Tibial nerve (tissue), 4 donors: ENCODE measurements at regions not wholly inside any gene's neighbourhood (a gene's known extent, or its start where the extent isn't known, plus 50 kb on each side); places are given as distances from the start of the nearest gene placed in this dataset.

Experiments
- CTCF ChIP-seq, 5 experiments: fragments of 200-600 bp in 3 of 5; fragments of 450-650 bp in 2 of 5; sonication (generic) in 3 of 5; IDR thresholded peaks; one replicate each; pipeline ENCODE4 v1.5.1; 2016 to 2019; ENCODE audit warnings: antibody characterized with exemption in 5 of 5, mild to moderate bottlenecking in 3 of 5, moderate library complexity in 2 of 5
- EP300 ChIP-seq, 2 donors: sonication (generic); formaldehyde crosslinking; IDR thresholded peaks; one replicate each; pipeline ENCODE4 v1.6.1; 2017; ENCODE audit warnings: antibody characterized with exemption in 2 of 2, mild to moderate bottlenecking in 1 of 2
- POLR2A ChIP-seq, 2 donors: fragments of 450-650 bp; IDR thresholded peaks; one replicate each; pipeline ENCODE4 v1.6.1; 2017; ENCODE audit warnings: antibody characterized with exemption in 2 of 2, mild to moderate bottlenecking in 2 of 2, moderate library complexity in 2 of 2

DNA sequence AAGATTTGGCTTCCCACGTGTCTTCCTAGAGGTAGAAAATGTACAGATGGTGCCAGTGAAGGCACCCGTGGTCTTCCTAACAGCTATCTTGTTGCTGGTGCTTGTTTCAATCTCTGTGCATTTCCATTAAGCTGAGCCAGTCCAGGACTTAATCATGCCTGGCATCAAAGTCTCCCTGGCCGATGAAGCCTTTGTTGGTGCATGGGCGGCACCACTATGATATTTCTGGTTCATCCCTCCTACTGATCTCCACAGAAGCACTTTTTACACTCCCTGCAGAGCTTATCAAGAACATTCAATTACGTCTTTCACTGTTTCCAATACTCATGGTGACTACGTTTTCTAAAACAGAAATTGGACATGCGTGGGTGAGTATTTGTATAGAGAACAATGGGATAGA lies 128.4 kb downstream of the TTC8 start:
- TF ChIP-seq CTCF (IDR thresholded peaks at IDR 0.05) (no peak), POLR2A (IDR thresholded peaks at IDR 0.05) (no peak), EP300 (IDR thresholded peaks at IDR 0.05) (no peak)
